GM23338 (cell line): ENCODE measurements at regions not wholly inside any gene's neighbourhood (a gene's known extent, or its start where the extent isn't known, plus 50 kb on each side); places are given as distances from the start of the nearest gene placed in this dataset.

Experiments used
- ATAC-seq: fragments of 200-7000 bp; cut with Tn5 transposase; 3 replicates; pipeline ENCODE4 v1.9.1; 2020
- DNase-seq: peaks from one replicate; pipeline ENCODE4 v3.0.0-alpha.2; 2015; ENCODE audit warnings: low spot score
- H2AFZ ChIP-seq: fragments of 200-600 bp; sonication (generic); 2 replicates; pipeline ENCODE4 v1.8.0; 2016; ENCODE audit warnings: antibody characterized with exemption, mild to moderate bottlenecking, moderate library complexity
- H3F3A ChIP-seq: fragments of 200-600 bp; sonication (generic); replicated peaks from 2 replicates; pipeline ENCODE4 v1.8.0; 2017; ENCODE audit warnings: antibody characterized with exemption, mixed run types, low read depth
- H3K27ac ChIP-seq: fragments of 200-600 bp; sonication (generic); 2 replicates; pipeline ENCODE4 v1.6.1; 2016; ENCODE audit warnings: low read depth
- H3K27me3 ChIP-seq: fragments of 200-600 bp; sonication (generic); 2 replicates; pipeline ENCODE4 v1.8.0; 2016; ENCODE audit warnings: mild to moderate bottlenecking, mixed run types, moderate library complexity; ENCODE audit not compliant: insufficient read depth
- H3K36me3 ChIP-seq: fragments of 200-600 bp; sonication (generic); 2 replicates; pipeline ENCODE4 v1.8.0; 2016; ENCODE audit warnings: mild to moderate bottlenecking; ENCODE audit not compliant: insufficient read depth
- H3K4me1 ChIP-seq: fragments of 200-600 bp; sonication (generic); 2 replicates; pipeline ENCODE4 v1.8.0; 2016; ENCODE audit warnings: mild to moderate bottlenecking, moderate library complexity; ENCODE audit not compliant: insufficient read depth
- H3K4me2 ChIP-seq: fragments of 200-600 bp; sonication (generic); 2 replicates; pipeline ENCODE4 v1.7.1; 2017; ENCODE audit warnings: mixed run types
- H3K4me3 ChIP-seq: fragments of 200-600 bp; sonication (generic); 2 replicates; pipeline ENCODE4 v1.6.1; 2016; ENCODE audit warnings: mixed run types
- H3K79me2 ChIP-seq: fragments of 200-600 bp; sonication (generic); replicated peaks from 2 replicates; pipeline ENCODE4 v1.8.0; 2017; ENCODE audit warnings: mild to moderate bottlenecking; ENCODE audit not compliant: insufficient read depth
- H3K9me2 ChIP-seq: fragments of 200-600 bp; sonication (generic); 2 replicates; pipeline ENCODE4 v1.8.0; 2017; ENCODE audit not compliant: insufficient read depth
- H4K20me1 ChIP-seq: fragments of 200-600 bp; sonication (generic); replicated peaks from 2 replicates; pipeline ENCODE4 v1.8.0; 2017; ENCODE audit warnings: mild to moderate bottlenecking; ENCODE audit not compliant: insufficient read depth
- H3K27ac Mint-ChIP-seq: 2 replicates; pipeline ENCODE4 v1.8.0; 2020; ENCODE audit warnings: inconsistent platforms, mild to moderate bottlenecking, moderate library complexity, mixed read lengths
- H3K27me3 Mint-ChIP-seq: 3 replicates; pipeline ENCODE4 v1.8.0; 2022; ENCODE audit warnings: low read depth, mild to moderate bottlenecking, moderate library complexity, mixed read lengths, inconsistent platforms; ENCODE audit not compliant: insufficient read depth, poor library complexity
- H3K36me3 Mint-ChIP-seq: 3 replicates; pipeline ENCODE4 v1.8.0; 2021; ENCODE audit warnings: low read depth, mild to moderate bottlenecking, inconsistent platforms, moderate library complexity, mixed read lengths
- H3K4me1 Mint-ChIP-seq: 3 replicates; pipeline ENCODE4 v1.8.0; 2020; ENCODE audit warnings: mild to moderate bottlenecking, inconsistent platforms, mixed read lengths
- H3K4me3 Mint-ChIP-seq: 3 replicates; pipeline ENCODE4 v1.8.0; 2021; ENCODE audit warnings: moderate library complexity, mild to moderate bottlenecking, inconsistent platforms, mixed read lengths
- H3K9me3 Mint-ChIP-seq: 3 replicates; pipeline ENCODE4 v1.8.0; 2020; ENCODE audit warnings: moderate library complexity, mild to moderate bottlenecking, inconsistent platforms, mixed read lengths
- CREB1 ChIP-seq: fragments of 250-450 bp; sonication (Bioruptor Pico); IDR thresholded peaks from 2 replicates; pipeline ENCODE4 v1.5.0; 2020; ENCODE audit warnings: low read depth, mild to moderate bottlenecking, moderate library complexity
- EZH2 ChIP-seq: fragments of 200-600 bp; sonication (generic); IDR thresholded peaks from one replicate; pipeline ENCODE4 v1.8.0; 2017; ENCODE audit warnings: antibody characterized with exemption, mild to moderate bottlenecking, low read depth; ENCODE audit not compliant: unreplicated experiment
- EZH2phosphoT487 ChIP-seq: fragments of 200-600 bp; sonication (generic); IDR thresholded peaks from one replicate; pipeline ENCODE4 v1.8.1; 2018; ENCODE audit warnings: antibody characterized with exemption; ENCODE audit not compliant: unreplicated experiment
- JUNB ChIP-seq: IDR thresholded peaks from one replicate; pipeline ENCODE4 v1.6.1; 2016; ENCODE audit warnings: antibody characterized with exemption; ENCODE audit not compliant: unreplicated experiment
- NANOG ChIP-seq: IDR thresholded peaks from 2 replicates; pipeline ENCODE4 v1.6.1; 2016; ENCODE audit warnings: antibody characterized with exemption, borderline replicate concordance
- POLR2AphosphoS5 ChIP-seq: IDR thresholded peaks from 2 replicates; pipeline ENCODE4 v1.6.1; 2016; ENCODE audit warnings: antibody characterized with exemption, low read depth
- STAT1 ChIP-seq: IDR thresholded peaks from one replicate; pipeline ENCODE4 v1.6.1; 2016; ENCODE audit warnings: antibody characterized with exemption; ENCODE audit not compliant: unreplicated experiment
- ZNF114 ChIP-seq: fragments of 250-450 bp; sonication (Bioruptor Pico); IDR thresholded peaks from 2 replicates; pipeline ENCODE4 v1.5.0; 2020; ENCODE audit warnings: mild to moderate bottlenecking, moderate library complexity
- ZNF331 ChIP-seq: fragments of 250-450 bp; sonication (Bioruptor Pico); IDR thresholded peaks from 2 replicates; pipeline ENCODE4 v1.5.0; 2020; ENCODE audit warnings: low read depth, mild to moderate bottlenecking, moderate library complexity
- ZNF462 ChIP-seq: fragments of 250-450 bp; sonication (Bioruptor Pico); IDR thresholded peaks from 2 replicates; pipeline ENCODE4 v1.5.0; 2020; ENCODE audit warnings: mild to moderate bottlenecking, moderate library complexity
- TF ChIP-seq, protein P1 (sequence below): IDR thresholded peaks from one replicate; pipeline ENCODE4 v1.6.1; 2018; ENCODE audit warnings: antibody characterized with exemption; ENCODE audit not compliant: unreplicated experiment
- TF ChIP-seq, protein P2 (sequence below): IDR thresholded peaks from 2 replicates; pipeline ENCODE4 v1.6.1; 2016; ENCODE audit warnings: antibody characterized with exemption
- TF ChIP-seq, protein P3 (sequence below), 2 experiments: fragments of 200-600 bp in 1 of 2; sonication (generic) in 1 of 2; conservative IDR thresholded peaks; 2 replicates each; pipeline versions ENCODE4 v1.5.1 to v1.6.1; 2016 to 2017; ENCODE audit warnings: antibody characterized with exemption in 2 of 2, low read depth in 2 of 2, mild to moderate bottlenecking in 2 of 2, moderate library complexity in 1 of 2

DNA sequence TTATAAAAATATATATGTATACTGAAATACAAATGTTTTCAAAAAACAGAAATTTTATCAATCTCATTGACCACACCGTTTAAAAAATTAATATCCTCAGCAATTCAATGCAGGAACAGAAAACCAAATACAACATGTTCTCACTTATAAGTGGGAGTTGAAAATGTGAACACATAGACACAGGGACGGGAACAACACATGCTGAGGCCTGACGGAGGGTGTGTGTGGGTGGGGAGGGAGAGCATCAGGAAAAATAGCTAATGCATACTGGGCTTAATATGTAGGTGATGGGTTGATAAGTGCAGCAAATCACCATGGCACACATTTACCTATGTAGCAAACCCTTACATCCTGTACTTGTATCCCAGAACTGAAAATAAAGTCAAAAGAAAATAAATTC, 409.5 kb downstream of the MLLT3 start:
- no peak for TF ChIP-seq NANOG
- no peak for TF ChIP-seq CREB1 (CRISPR knock-in tag)
- TF ChIP-seq EZH2phosphoT487: no peak
- no peak for TF ChIP-seq STAT1
- TF ChIP-seq, protein P1, sequence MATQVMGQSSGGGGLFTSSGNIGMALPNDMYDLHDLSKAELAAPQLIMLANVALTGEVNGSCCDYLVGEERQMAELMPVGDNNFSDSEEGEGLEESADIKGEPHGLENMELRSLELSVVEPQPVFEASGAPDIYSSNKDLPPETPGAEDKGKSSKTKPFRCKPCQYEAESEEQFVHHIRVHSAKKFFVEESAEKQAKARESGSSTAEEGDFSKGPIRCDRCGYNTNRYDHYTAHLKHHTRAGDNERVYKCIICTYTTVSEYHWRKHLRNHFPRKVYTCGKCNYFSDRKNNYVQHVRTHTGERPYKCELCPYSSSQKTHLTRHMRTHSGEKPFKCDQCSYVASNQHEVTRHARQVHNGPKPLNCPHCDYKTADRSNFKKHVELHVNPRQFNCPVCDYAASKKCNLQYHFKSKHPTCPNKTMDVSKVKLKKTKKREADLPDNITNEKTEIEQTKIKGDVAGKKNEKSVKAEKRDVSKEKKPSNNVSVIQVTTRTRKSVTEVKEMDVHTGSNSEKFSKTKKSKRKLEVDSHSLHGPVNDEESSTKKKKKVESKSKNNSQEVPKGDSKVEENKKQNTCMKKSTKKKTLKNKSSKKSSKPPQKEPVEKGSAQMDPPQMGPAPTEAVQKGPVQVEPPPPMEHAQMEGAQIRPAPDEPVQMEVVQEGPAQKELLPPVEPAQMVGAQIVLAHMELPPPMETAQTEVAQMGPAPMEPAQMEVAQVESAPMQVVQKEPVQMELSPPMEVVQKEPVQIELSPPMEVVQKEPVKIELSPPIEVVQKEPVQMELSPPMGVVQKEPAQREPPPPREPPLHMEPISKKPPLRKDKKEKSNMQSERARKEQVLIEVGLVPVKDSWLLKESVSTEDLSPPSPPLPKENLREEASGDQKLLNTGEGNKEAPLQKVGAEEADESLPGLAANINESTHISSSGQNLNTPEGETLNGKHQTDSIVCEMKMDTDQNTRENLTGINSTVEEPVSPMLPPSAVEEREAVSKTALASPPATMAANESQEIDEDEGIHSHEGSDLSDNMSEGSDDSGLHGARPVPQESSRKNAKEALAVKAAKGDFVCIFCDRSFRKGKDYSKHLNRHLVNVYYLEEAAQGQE: no peak
- TF ChIP-seq ZNF114 (CRISPR knock-in tag): no peak
- no peak for TF ChIP-seq JUNB
- TF ChIP-seq, protein P2, sequence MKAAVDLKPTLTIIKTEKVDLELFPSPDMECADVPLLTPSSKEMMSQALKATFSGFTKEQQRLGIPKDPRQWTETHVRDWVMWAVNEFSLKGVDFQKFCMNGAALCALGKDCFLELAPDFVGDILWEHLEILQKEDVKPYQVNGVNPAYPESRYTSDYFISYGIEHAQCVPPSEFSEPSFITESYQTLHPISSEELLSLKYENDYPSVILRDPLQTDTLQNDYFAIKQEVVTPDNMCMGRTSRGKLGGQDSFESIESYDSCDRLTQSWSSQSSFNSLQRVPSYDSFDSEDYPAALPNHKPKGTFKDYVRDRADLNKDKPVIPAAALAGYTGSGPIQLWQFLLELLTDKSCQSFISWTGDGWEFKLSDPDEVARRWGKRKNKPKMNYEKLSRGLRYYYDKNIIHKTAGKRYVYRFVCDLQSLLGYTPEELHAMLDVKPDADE: no peak
- TF ChIP-seq, protein P3, sequence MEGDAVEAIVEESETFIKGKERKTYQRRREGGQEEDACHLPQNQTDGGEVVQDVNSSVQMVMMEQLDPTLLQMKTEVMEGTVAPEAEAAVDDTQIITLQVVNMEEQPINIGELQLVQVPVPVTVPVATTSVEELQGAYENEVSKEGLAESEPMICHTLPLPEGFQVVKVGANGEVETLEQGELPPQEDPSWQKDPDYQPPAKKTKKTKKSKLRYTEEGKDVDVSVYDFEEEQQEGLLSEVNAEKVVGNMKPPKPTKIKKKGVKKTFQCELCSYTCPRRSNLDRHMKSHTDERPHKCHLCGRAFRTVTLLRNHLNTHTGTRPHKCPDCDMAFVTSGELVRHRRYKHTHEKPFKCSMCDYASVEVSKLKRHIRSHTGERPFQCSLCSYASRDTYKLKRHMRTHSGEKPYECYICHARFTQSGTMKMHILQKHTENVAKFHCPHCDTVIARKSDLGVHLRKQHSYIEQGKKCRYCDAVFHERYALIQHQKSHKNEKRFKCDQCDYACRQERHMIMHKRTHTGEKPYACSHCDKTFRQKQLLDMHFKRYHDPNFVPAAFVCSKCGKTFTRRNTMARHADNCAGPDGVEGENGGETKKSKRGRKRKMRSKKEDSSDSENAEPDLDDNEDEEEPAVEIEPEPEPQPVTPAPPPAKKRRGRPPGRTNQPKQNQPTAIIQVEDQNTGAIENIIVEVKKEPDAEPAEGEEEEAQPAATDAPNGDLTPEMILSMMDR (conservative IDR thresholded peaks at IDR 0.05; ENCODE audit: low read depth in 2 of 2): no peak
- TF ChIP-seq ZNF462 (CRISPR knock-in tag): no peak
- no peak for TF ChIP-seq POLR2AphosphoS5
- no peak for TF ChIP-seq EZH2
- no peak for TF ChIP-seq ZNF331 (CRISPR knock-in tag)
- Mint-ChIP-seq H3K27ac (no peak overlapping the region), H3K4me1 (peaks cover 9% of the 10 kb centered on the region; the same call in 2 of the 3 replicates), H3K27me3 (no peaks in the 10 kb centered on the region), H3K4me3 (no peak overlapping the region), H3K9me3 (no peaks in the 10 kb centered on the region), H3K36me3 (no peaks in the 10 kb centered on the region)
- H3K4me1 ChIP-seq: no peaks in the 10 kb centered on the region; the same call in 1 of the 2 replicates
- H3K79me2 ChIP-seq: no peaks in the 10 kb centered on the region
- H3K36me3 ChIP-seq: no peaks in the 10 kb centered on the region
- no peaks in the 10 kb centered on the region for H3F3A ChIP-seq
- DNase-seq (no peak), ATAC-seq (no peak)
- no peaks in the 10 kb centered on the region for H4K20me1 ChIP-seq
- H3K27me3 ChIP-seq: no peaks in the 10 kb centered on the region
- H3K27ac ChIP-seq: no peak overlapping the region
- H3K4me3 ChIP-seq: no peak overlapping the region
- no peaks in the 10 kb centered on the region for H3K9me2 ChIP-seq
- H2AFZ ChIP-seq: no peak overlapping the region
- H3K4me2 ChIP-seq: no peak overlapping the region
